ENCODE measurements at regions not wholly inside any gene's neighbourhood (a gene's known extent, or its start where the extent isn't known, plus 50 kb on each side); places are given as distances from the start of the nearest gene placed in this dataset.

- TF ChIP-seq CTCF (IDR thresholded peaks at IDR 0.05; ENCODE audit: low read depth, low read length, poor library complexity, severe bottlenecking) (no peak), EZH2phosphoT487 (IDR thresholded peaks at IDR 0.05; ENCODE audit: borderline replicate concordance, low read length) (no peak)
These were observed 235.7 kb upstream of the CADM1 start for GRCh38 chr11:115739878-115740277.

All from DOHH2 (cell line).